Neural progenitor cell (in vitro differentiated cells): ENCODE measurements at regions not wholly inside any gene's neighbourhood (a gene's known extent, or its start where the extent isn't known, plus 50 kb on each side); places are given as distances from the start of the nearest gene placed in this dataset.

Experiments
- CTCF ChIP-seq: fragments of 200-600 bp; sonication (generic); IDR thresholded peaks from 2 replicates; pipeline ENCODE4 v1.5.1; 2017; ENCODE audit warnings: antibody characterized with exemption, mild to moderate bottlenecking
- EZH2 ChIP-seq: fragments of 200-600 bp; sonication (generic); IDR thresholded peaks from 2 replicates; pipeline ENCODE4 v1.6.1; 2017; ENCODE audit warnings: antibody characterized with exemption, mild to moderate bottlenecking, moderate library complexity
- EZH2phosphoT487 ChIP-seq: fragments of 200-600 bp; sonication (generic); IDR thresholded peaks from 2 replicates; pipeline ENCODE4 v1.6.1; 2017; ENCODE audit warnings: antibody characterized with exemption

GRCh38 chr4:84254537-84254936 is 244.6 kb downstream of the NKX6-1 start:
- no peak for TF ChIP-seq CTCF
- TF ChIP-seq EZH2, result no peak
- no peak for TF ChIP-seq EZH2phosphoT487
